Breast epithelium (tissue), 4 donors: ENCODE measurements at regions not wholly inside any gene's neighbourhood (a gene's known extent, or its start where the extent isn't known, plus 50 kb on each side); places are given as distances from the start of the nearest gene placed in this dataset.

Source experiments
- DNase-seq, 2 donors: peaks; one replicate each; pipeline ENCODE4 v3.0.0-alpha.2; 2019; ENCODE audit warnings: low spot score in 2 of 2
- H3K27ac ChIP-seq, 2 donors: fragments of 200-600 bp; sonication (generic) in 1 of 2; one replicate each; pipeline ENCODE4 v1.5.1; 2016 to 2019; ENCODE audit warnings: mild to moderate bottlenecking in 1 of 2
- H3K27me3 ChIP-seq, 2 donors: fragments of 200-600 bp; sonication (generic) in 1 of 2; one replicate each; pipeline versions ENCODE4 v1.5.1 to v1.6.0; 2017 to 2019; ENCODE audit warnings: control low read depth in 1 of 2, mild to moderate bottlenecking in 1 of 2
- H3K36me3 ChIP-seq: fragments of 200-600 bp; one replicate; pipeline ENCODE4 v1.5.1; 2019
- H3K4me1 ChIP-seq, 2 donors: fragments of 200-600 bp; sonication (generic); one replicate each; pipeline ENCODE4 v1.5.1; 2016 to 2019; ENCODE audit warnings: control low read depth in 1 of 2
- H3K4me3 ChIP-seq, 3 donors: fragments of 200-600 bp; sonication (generic); 1 replicate in 2 of 3; 2 replicates in 1 of 3; pipeline ENCODE4 v1.5.1; 2016 to 2019; ENCODE audit warnings: mild to moderate bottlenecking in 3 of 3, moderate library complexity in 2 of 3
- H3K9me3 ChIP-seq, 2 donors: fragments of 200-600 bp; sonication (generic) in 1 of 2; one replicate each; pipeline ENCODE4 v1.5.1; 2016 to 2019; ENCODE audit warnings: control low read depth in 1 of 2
- POLR2A ChIP-seq: fragments of 450-650 bp; IDR thresholded peaks from one replicate; pipeline ENCODE4 v1.6.1; 2016; ENCODE audit warnings: antibody characterized with exemption, mild to moderate bottlenecking, moderate library complexity
- POLR2AphosphoS5 ChIP-seq, 3 donors: sonication (generic); formaldehyde crosslinking; IDR thresholded peaks; one replicate each; pipeline ENCODE4 v1.6.1; 2017; ENCODE audit warnings: antibody characterized with exemption in 3 of 3
- intact Hi-C: fragments of 100-400 bp; cut with DNase I; formaldehyde crosslinking; loops from one replicate; pipeline ENCODE4 v1.15.1; 2023; ENCODE audit warnings: low total_unique reads
- TF ChIP-seq, protein P1 (sequence below), 3 donors: fragments of 450-650 bp; IDR thresholded peaks; one replicate each; pipeline ENCODE4 v1.5.1; 2016 to 2017; ENCODE audit warnings: antibody characterized with exemption in 3 of 3, mild to moderate bottlenecking in 3 of 3, moderate library complexity in 3 of 3

DNA sequence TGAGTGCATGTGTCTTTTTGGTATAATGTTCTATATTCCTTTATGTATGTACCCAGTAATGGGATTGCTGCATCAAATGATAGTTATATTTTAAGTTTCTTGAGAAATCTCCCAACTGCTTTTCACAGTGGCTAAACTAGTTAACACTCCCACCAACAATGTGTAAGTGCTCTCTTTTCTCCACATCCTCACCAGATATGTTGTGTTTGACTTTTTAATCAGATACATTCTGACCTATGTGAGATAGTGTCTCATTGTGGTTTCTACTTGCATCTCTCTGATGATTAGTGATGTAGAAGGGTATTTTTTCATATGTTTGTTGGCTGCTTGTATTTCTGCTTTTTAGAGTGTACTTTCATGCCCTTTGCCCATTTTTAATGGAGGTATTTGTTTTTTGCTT is 62.8 kb upstream of the ALG10B start:
- Histone ChIP-seq H3K36me3 (no peaks in the 10 kb centered on the region), H3K27ac (no peak overlapping the region), H3K27me3 (no peaks in the 10 kb centered on the region), H3K4me1 (no peaks in the 10 kb centered on the region), H3K9me3 (peaks cover 0 to 6% of the 10 kb centered on the region in 2 donors), H3K4me3 (no peak overlapping the region)
- TF ChIP-seq POLR2AphosphoS5 (IDR thresholded peaks at IDR 0.05), result no peak
- no peak for TF ChIP-seq POLR2A
- TF ChIP-seq, protein P1, sequence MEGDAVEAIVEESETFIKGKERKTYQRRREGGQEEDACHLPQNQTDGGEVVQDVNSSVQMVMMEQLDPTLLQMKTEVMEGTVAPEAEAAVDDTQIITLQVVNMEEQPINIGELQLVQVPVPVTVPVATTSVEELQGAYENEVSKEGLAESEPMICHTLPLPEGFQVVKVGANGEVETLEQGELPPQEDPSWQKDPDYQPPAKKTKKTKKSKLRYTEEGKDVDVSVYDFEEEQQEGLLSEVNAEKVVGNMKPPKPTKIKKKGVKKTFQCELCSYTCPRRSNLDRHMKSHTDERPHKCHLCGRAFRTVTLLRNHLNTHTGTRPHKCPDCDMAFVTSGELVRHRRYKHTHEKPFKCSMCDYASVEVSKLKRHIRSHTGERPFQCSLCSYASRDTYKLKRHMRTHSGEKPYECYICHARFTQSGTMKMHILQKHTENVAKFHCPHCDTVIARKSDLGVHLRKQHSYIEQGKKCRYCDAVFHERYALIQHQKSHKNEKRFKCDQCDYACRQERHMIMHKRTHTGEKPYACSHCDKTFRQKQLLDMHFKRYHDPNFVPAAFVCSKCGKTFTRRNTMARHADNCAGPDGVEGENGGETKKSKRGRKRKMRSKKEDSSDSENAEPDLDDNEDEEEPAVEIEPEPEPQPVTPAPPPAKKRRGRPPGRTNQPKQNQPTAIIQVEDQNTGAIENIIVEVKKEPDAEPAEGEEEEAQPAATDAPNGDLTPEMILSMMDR (IDR thresholded peaks at IDR 0.05), result no peak
- no peak for DNase-seq
- intact Hi-C loops, result no loop called here

DNA sequence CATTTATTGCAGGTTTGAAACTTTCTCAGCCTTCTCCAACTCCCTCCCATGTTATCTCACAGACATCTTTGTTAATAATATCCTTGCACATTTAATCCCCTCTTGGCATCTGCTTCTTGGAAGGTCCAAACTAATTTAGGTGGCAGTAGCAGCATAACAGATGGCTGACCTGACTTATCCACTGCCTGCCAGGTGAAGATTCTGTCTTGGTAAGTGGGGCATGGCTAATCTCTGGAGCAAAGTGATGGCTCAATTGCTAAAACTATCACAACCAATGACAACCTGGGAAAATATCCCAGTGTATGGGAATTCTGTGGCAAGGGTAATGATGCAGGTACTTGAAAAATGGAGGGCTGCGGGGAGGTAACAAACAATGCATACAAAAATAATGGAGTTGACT is 58.2 kb upstream of the ALG10B start:
- no peak overlapping the region for H3K4me3 ChIP-seq
- TF ChIP-seq POLR2A, result no peak
- no peak for TF ChIP-seq POLR2AphosphoS5 (IDR thresholded peaks at IDR 0.05)
- TF ChIP-seq, protein P1 (IDR thresholded peaks at IDR 0.05), result no peak
- H3K27me3 ChIP-seq, result no peaks in the 10 kb centered on the region
- intact Hi-C loops, result no loop called here
- H3K27ac ChIP-seq, result no peak overlapping the region
- no peaks in the 10 kb centered on the region for H3K36me3 ChIP-seq
- no peak for DNase-seq
- H3K4me1 ChIP-seq, result no peaks in the 10 kb centered on the region
- H3K9me3 ChIP-seq, result peaks cover 0 to 10% of the 10 kb centered on the region in 2 donors
